ENCODE measurements at regions not wholly inside any gene's neighbourhood (a gene's known extent, or its start where the extent isn't known, plus 50 kb on each side); places are given as distances from the start of the nearest gene placed in this dataset.

DNA sequence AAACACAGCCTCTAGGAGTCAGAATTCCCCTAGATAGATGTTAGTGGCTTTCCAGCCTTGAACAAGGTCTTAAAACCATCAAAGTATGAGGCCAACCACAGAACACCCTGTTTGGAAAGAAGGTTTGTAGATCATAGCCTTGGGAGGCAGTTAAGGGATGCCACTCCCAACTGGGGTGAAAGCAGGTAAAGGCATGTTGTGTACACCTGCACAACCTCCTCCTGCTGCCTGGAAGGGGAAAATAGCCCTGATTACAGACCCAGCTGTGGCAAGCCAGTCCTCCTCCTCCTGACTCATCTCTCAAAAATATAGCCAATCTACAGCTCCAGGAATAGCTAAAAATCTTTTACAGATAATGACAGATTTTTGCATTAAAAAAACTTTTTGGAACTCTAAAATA lies 108.1 kb downstream of the RBM43 start:
- DNase-seq, result no peak

DNA sequence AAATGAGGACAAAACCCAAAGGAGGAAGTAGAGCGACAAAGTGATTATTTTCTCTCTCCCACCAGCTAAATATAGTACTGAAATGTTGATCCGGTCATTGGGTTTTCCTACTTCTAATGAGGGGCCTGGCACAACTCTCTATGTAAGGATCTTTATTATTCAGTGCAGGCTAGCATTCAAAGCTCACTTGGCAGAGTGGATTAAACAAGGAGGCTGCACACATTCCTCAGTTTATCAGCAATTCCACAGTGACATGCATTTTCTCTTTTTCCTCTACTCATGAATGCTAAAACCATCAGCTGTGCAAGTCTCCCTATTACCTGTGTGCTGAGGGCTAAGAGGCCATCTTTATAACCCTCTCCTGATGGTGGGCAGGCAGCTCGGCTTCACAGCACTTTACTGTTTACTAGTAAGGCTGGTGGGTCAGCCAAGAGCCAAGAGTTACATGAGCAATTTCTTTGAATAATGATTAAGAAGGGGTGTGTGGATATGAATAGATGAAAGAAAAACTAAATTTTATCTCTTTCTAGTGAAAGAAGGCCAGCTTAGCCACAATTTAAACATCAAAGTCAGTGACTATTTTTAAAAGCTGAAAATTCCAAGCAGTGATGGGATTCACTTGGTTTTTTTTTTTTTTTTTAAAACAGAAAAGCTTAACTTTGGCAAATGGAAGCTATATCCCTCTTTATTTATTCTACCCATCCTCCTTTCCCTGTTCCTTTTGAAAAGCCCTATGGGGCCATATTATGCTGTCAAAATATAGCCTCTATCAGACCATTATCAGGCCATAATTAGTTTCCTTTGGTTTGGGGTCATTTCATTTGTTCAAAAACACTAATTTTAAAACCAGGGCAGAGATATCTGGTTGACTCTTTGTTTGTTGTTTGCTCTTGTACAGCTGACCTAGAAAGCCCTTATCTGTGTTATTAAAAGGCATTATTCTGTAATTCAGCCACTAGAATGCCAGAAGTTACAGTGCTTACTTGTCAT lies 111.0 kb downstream of the RBM43 start:
- DNase-seq, result no peak

DNA sequence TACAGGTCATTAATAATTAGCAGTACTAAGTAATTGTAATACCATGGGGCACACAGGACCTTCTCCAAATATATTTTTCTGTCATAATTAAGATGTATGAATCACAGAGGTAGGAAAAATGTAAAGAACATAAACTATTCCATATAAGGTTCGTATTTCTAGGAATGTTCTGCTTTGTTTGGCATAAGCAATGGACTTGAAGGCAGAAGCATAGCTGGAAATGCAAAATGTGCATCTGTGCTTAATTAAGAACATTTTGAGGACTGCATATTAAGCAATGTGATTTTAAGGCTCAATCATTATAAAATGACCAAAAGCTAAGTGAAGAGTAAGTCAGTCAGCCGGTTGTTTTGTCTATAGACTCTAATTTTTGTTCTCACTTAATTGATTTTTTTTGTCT lies 123.2 kb downstream of the RBM43 start:
- no peak for DNase-seq

- no peak for DNase-seq
Observed at GRCh38 chr2:151137526-151137925, 124.1 kb downstream of the RBM43 start.

GRCh38 chr2:151120011-151120410 lies 141.7 kb downstream of the RBM43 start:
- no peak for DNase-seq

DNA sequence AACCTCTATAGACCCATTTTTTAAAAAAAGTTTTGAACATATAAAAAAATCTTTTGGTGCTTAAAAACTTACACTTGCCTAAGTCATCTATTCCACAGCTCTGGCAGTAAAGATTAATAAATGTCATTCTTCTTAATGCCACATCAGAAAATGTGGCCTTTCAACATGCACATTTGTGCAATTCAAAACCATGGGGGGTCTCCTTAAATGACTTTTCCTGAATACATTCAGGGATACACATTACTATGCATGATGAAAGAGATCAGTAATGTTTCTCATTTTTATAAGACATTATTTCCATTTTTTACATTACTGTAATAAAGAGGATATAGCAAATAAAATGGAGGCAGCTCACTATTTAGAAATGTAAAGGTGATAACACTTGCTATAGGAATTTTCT lies 142.3 kb downstream of the RBM43 start:
- DNase-seq, result no peak

DNA sequence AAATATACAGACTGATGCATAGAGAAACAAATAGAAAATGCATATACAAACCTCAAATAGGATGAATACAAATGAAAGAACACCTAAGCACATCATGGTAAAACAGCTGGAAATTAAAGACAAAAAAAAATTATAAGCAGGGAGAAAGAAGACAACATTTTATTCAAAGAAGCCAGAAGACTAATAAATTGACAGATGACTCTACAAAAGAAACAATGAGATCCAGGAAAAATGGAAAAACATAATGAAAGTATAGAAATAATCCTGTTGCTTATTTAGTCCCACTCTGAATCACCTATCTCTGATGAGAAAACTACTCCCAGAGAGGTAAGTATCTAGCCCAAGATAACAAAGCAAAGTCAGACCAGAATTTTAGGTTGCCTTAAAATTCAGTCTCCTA lies 143.4 kb downstream of the RBM43 start:
- no peak for DNase-seq

DNA sequence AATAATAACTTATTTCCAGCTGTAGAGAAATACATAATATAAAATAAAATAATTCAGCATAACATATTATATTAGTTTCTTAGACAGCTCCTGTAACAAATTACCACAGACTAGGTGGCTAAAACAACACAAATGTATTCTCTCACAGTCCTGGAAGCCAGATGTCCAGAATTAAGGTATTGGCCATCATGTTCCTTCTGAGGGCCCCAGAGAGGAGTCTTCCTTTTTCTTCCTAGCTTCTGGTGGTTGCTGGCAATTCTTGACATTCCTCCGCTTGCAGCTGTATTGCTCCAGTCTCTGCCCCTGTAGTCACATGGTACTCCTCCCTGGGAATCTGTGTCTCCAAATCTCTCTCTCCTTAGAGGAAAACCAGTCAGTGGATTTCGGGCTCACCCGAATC lies 146.8 kb downstream of the RBM43 start:
- no peak for DNase-seq

GRCh38 chr2:151113318-151113717 lies 148.3 kb downstream of the RBM43 start:
- DNase-seq, result no peak

DNA sequence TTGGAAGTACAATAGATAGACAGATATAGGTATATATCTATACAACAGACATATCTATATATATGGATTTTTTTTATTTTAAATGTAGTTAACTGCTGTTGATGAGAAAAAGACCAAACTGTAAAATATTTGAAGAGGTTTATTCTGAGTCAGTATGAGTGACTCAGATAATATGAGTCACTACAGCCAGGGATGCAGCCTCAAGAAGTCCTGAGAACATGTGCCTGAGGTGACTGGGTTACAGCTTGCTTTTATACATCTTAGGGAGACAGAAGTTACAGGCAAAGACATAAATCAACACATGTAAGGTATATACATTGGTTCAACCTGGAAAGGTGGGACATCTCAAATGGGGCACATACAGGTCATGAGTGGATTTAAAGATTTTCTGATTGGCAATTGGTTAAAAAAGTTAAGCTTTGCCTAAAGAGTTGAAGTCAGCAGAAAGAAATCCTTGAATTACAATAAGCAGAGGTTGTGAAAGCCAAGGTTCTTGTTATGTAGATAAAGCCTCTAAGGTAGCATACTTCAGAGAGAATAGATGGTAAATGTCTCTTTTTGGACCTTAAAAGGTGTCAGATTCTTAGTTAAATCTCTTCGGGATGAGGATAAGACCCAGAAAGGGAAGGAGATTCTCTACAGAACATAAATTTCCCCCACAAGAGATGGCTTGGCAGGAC lies 149.9 kb downstream of the RBM43 start:
- no peak for DNase-seq

- DNase-seq, result no peak
Observed at GRCh38 chr2:151106805-151107506, 154.7 kb downstream of the RBM43 start.

GRCh38 chr2:151103551-151103950 lies 158.1 kb downstream of the RBM43 start:
- no peak for DNase-seq

DNA sequence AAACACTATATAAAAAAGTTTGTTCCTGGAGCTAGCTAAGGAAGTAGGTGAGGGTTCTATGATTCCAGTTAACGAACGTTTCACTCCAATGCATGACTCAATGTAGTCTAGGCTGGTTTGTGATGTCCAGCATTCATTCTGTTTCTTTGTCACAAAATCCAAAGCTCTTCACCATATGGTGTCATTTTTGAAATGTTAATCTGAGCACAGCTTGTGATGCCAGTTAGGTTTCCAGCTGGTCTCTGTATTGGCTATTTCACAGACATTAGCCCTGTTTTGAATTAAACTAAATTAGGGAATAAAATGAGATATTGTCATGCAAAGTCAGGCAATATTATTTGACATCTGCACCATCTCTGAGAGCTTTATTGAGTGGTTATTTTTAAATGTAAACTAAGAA lies 159.4 kb downstream of the RBM43 start:
- no peak for DNase-seq

DNA sequence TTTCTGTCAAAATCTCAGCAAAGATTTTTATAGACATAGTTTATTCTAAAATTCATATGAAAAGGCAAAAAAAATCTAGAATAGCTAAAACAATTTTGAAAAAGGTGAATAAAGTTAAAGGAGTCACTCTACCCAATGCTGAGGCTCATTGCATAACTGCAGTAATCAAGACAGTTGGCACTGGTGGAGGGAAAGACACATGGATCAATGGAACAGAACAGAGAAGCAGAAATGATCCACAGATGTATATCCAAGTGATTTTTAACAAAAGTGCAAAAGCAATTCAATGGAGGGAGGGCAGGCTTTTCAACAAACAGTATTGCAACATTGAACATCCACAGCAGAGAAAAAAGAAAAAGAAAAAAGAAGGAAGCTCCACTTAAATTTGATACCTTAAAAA lies 162.8 kb downstream of the RBM43 start:
- no peak for DNase-seq

GRCh38 chr2:151097895-151098294 lies 163.8 kb downstream of the RBM43 start:
- DNase-seq, result no peak

DNA sequence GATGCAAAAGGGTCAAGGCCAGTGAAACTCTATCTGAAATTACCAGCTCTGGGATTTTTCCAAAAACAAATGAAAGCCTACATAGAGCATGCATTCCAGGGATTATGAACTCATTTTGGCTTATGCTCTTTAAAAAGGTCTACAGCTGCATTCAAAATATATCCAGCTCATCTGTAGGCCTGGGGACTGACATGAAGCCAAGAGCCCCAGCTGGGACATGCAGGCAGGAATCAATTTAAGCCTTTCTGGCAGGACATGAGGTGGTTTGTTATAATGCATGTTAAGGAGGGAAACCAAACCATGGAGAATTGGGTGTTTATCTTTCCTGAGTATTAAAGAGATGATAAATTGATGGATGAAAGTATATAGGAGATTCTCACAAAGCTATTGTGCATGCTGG lies 164.5 kb downstream of the RBM43 start:
- no peak for DNase-seq

DNA sequence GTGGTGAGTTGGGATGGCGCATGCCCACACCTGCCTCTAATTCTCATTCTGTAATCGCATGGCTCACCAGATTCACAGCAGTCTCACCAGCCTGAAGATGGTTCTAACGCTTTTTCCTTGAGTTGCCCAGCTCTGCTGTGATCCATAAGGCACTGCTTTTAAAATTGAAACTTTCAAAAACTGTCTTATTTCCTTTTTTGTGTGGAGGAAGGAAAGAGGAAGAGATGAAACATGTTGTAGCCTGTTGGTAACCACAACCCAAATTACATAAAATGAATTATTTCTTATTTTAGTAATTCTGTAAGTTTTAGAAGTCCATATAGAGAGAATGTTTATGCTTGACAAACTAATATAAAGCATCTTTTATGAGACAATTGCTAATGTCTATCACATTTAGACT lies 165.4 kb downstream of the RBM43 start:
- DNase-seq, result no peak

- no peak for DNase-seq
Observed at GRCh38 chr2:151095463-151095862, 166.2 kb downstream of the RBM43 start.

GRCh38 chr2:151091583-151091982 lies 170.1 kb downstream of the RBM43 start:
- DNase-seq, result no peak

GRCh38 chr2:151087377-151087776 lies 174.3 kb downstream of the RBM43 start:
- no peak for DNase-seq

DNA sequence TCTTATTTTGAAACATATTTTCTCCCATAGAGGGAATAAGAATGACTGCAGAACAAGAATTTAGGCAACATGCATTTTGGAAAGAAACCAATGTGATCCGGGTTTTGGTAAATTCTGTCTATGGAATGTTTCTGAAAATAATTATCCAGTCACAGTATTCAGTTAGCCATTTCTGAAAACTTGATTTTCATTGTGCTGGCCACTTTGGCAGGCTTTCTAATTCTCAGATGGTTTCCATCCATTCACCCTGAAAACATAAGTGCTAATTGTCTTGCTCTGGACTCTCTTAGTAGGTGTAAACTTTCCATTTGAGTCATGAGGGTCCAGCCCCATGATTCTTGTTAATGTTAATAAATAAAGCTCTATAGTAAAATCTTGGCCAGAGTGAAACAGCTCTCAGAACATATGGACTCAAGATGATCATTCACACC lies 176.5 kb downstream of the RBM43 start:
- no peak for DNase-seq

- DNase-seq, result no peak
Observed at GRCh38 chr2:151083856-151084795, 177.5 kb downstream of the RBM43 start.

Measured in activated CD4-positive, alpha-beta T cell treated with anti-CD3 and anti-CD28 coated beads, Interleukin-2, amount 50 U/mL, for 4 hours (primary cell).